Astrocyte (in vitro differentiated cells and primary cell): ENCODE measurements at regions not wholly inside any gene's neighbourhood (a gene's known extent, or its start where the extent isn't known, plus 50 kb on each side); places are given as distances from the start of the nearest gene placed in this dataset.

Experiments used
- CTCF ChIP-seq: IDR thresholded peaks from 2 replicates; pipeline ENCODE4 v1.5.1; 2011; ENCODE audit warnings: low read depth, mild to moderate bottlenecking, inconsistent platforms, low read length, moderate library complexity; ENCODE audit not compliant: insufficient read depth
- EZH2 ChIP-seq: IDR thresholded peaks from 2 replicates; pipeline ENCODE4 v1.6.1; 2012; ENCODE audit warnings: mild to moderate bottlenecking, low read length, inconsistent platforms; ENCODE audit not compliant: insufficient read depth

GRCh38 chr12:34377243-34378035, 355.1 kb downstream of the ALG10 start:
- TF ChIP-seq CTCF: no peak
- TF ChIP-seq EZH2: no peak
